Brain microvascular endothelial cell (primary cell): ENCODE measurements at regions not wholly inside any gene's neighbourhood (a gene's known extent, or its start where the extent isn't known, plus 50 kb on each side); places are given as distances from the start of the nearest gene placed in this dataset.

Experiments
- DNase-seq: peaks from one replicate; pipeline ENCODE4 v3.0.0-alpha.2; 2020
- H3K27ac ChIP-seq: fragments of 250-450 bp; sonication (Bioruptor Pico); 2 replicates; pipeline ENCODE4 v1.5.1; 2020; ENCODE audit warnings: mild to moderate bottlenecking, moderate library complexity
- H3K27me3 ChIP-seq: fragments of 250-450 bp; sonication (Bioruptor Pico); replicated peaks from 2 replicates; pipeline ENCODE4 v1.5.1; 2020; ENCODE audit warnings: mild to moderate bottlenecking
- H3K36me3 ChIP-seq: fragments of 250-450 bp; sonication (Bioruptor Pico); replicated peaks from 2 replicates; pipeline ENCODE4 v1.5.1; 2020; ENCODE audit warnings: mild to moderate bottlenecking
- H3K4me3 ChIP-seq: 2 replicates; pipeline ENCODE4 v1.5.1; 2011; ENCODE audit warnings: low read depth, mild to moderate bottlenecking, control low read depth, low read length, moderate library complexity
- in situ Hi-C: cut with HindIII; loops from 2 replicates; pipeline ENCODE4 v1.10.0; 2017; ENCODE audit warnings: low sequenced_read_pairs, low pct_ligation_motif_present
- TF ChIP-seq, protein P1 (sequence below): IDR thresholded peaks from 2 replicates; pipeline ENCODE4 v1.5.1; 2011; ENCODE audit warnings: low read depth, mild to moderate bottlenecking, moderate library complexity, low read length, control low read depth, inconsistent platforms; ENCODE audit errors: missing control alignments

DNA sequence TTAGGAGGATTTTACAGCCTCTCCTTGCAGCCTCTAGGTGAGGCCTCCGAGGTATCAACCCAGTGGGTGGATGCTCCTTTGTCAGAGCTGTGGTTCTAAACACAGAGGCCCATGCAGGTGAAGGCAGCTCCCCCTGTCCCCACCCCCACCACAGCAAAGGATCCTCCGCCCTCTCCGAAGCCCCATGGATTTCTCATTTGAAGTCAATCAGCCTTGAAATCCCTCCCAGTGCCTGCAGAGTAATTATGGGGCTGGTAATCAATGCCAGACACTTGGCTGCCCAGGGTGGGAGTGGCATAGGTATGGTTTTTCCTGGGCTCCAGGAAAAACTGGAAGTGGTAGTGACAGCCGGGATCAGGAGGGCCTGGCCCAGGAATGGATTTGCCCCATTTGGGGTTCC lies 119.5 kb upstream of the CSF3R start:
- H3K27ac ChIP-seq: no peak overlapping the region
- no peak overlapping the region for H3K4me3 ChIP-seq
- DNase-seq: no peak
- TF ChIP-seq, protein P1, sequence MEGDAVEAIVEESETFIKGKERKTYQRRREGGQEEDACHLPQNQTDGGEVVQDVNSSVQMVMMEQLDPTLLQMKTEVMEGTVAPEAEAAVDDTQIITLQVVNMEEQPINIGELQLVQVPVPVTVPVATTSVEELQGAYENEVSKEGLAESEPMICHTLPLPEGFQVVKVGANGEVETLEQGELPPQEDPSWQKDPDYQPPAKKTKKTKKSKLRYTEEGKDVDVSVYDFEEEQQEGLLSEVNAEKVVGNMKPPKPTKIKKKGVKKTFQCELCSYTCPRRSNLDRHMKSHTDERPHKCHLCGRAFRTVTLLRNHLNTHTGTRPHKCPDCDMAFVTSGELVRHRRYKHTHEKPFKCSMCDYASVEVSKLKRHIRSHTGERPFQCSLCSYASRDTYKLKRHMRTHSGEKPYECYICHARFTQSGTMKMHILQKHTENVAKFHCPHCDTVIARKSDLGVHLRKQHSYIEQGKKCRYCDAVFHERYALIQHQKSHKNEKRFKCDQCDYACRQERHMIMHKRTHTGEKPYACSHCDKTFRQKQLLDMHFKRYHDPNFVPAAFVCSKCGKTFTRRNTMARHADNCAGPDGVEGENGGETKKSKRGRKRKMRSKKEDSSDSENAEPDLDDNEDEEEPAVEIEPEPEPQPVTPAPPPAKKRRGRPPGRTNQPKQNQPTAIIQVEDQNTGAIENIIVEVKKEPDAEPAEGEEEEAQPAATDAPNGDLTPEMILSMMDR: no peak
- in situ Hi-C loops: no loop called here
- no peaks in the 10 kb centered on the region for H3K36me3 ChIP-seq
- H3K27me3 ChIP-seq: no peaks in the 10 kb centered on the region

- H3K27me3 ChIP-seq: no peaks in the 10 kb centered on the region
- no peak overlapping the region for H3K27ac ChIP-seq
- H3K4me3 ChIP-seq: no peak overlapping the region
- H3K36me3 ChIP-seq: no peaks in the 10 kb centered on the region
- TF ChIP-seq, protein P1: no peak
- DNase-seq: no peak
- in situ Hi-C loops: no loop called here
Observed at GRCh38 chr1:36599828-36600227, 117.1 kb upstream of the CSF3R start.

DNA sequence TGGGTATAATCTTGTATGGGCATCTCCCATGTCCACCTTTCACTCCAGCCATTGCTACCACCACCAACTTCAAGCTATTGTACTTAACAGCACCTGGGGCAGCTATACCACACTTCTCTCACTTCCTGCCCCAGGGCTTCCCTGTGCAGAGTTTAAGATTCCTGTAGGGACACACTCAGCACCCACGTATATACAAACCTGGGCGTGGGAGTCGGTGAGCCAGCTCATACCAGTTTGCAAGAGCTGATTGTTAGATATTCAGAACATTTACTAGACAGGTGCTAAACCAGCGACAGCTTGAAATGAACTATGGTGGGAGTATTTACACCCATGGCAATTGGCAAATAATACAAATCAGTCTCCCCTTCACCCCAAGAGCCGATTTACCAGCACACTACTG lies 114.8 kb upstream of the CSF3R start:
- TF ChIP-seq, protein P1: no peak
- Histone ChIP-seq H3K27ac (no peak overlapping the region), H3K36me3 (no peaks in the 10 kb centered on the region), H3K27me3 (no peaks in the 10 kb centered on the region), H3K4me3 (no peak overlapping the region)
- DNase-seq: no peak
- in situ Hi-C loops: no loop called here

GRCh38 chr1:36595921-36596320 lies 113.2 kb upstream of the CSF3R start:
- H3K27ac ChIP-seq: no peak overlapping the region
- no peak for DNase-seq
- H3K27me3 ChIP-seq: peaks cover 4% of the 10 kb centered on the region
- H3K4me3 ChIP-seq: no peak overlapping the region
- in situ Hi-C loops: no loop called here
- TF ChIP-seq, protein P1: no peak
- no peaks in the 10 kb centered on the region for H3K36me3 ChIP-seq

DNA sequence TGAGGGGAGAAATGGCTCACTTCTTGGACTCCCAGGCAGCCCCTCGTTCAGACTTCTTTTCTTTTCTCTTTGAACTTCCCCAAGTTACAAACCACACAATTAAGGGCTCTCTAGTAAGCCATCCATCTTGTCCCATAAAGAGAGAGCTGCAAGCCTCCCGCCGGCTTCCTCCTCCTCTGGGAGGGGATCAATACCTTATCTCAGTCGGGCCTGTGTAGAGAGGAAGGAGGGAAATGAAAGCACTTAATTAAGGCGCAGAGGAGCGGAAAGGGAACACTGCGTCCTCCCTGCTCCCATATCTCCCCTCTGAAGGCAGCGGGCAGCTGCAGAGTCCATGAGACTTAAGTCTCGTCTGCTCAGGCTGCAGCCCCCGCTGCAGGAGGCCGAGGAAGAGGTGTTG lies 112.6 kb upstream of the CSF3R start:
- TF ChIP-seq, protein P1: no peak
- H3K27ac ChIP-seq: no peak overlapping the region
- no peak overlapping the region for H3K4me3 ChIP-seq
- peaks cover 9% of the 10 kb centered on the region for H3K27me3 ChIP-seq
- no peaks in the 10 kb centered on the region for H3K36me3 ChIP-seq
- DNase-seq: no peak
- in situ Hi-C loops: no loop called here

DNA sequence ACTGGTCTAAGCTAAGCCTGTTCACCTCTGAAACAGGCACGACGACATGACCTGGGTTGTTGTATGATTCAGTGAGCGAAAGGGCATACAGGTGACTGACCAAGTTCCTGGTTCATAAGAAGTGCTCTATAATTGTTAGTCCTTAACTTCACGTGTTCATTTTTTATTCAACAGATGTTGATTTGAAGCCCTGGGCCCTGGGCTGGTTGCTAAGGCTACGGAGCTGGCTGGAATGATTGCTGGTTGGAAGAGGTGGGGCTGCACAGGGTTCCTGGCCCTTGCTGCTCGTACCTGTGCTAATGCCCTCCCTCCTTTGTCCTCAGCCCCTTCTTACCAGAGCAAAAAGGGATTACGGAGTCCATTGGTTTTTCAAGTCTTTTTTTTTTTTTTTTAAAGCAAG lies 111.3 kb upstream of the CSF3R start:
- H3K4me3 ChIP-seq: no peak overlapping the region
- DNase-seq: no peak
- TF ChIP-seq, protein P1: no peak
- in situ Hi-C loops: no loop called here
- no peaks in the 10 kb centered on the region for H3K36me3 ChIP-seq
- no peak overlapping the region for H3K27ac ChIP-seq
- peaks cover 9% of the 10 kb centered on the region for H3K27me3 ChIP-seq
